ENCODE measurements at regions not wholly inside any gene's neighbourhood (a gene's known extent, or its start where the extent isn't known, plus 50 kb on each side); places are given as distances from the start of the nearest gene placed in this dataset.

DNA sequence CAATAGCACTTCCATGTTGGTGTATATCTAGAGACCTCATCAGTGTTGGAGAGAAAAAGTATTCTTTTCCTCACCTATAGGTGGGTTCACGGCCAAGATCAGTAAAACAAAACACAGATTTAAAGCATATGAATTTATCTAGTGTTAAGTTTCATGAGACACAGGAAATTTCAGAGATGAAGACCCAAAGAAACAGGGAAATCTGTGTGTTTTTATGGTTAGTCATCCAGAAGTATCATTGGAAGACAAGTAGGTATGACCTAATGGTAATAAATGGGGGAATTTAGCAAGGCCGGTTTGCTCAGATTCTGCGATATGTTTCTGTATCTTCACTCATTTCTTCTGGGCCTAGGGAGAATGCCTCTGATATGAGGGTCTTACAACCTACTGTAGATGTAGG lies 419.6 kb upstream of the MARCKS start:
- no peak for DNase-seq

DNA sequence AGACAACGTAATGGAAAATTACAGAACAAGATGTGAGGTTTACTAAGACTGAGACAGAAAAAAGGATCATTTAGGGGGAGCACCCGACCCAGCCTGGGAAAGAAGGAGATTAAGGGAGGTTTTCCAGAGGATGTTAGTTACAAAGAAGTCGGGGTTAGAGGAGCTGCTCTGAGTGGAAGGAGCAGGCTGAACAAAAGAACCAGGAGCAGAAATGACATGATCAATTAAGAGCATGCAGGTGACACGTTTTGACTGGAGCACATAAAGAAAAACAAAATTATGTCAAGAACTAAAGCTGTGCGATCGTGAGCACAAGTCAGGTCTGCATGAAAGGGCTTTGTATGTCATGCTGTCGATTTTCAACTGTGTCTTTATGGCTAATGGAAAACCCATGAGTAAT lies 417.3 kb upstream of the MARCKS start:
- DNase-seq: no peak

DNA sequence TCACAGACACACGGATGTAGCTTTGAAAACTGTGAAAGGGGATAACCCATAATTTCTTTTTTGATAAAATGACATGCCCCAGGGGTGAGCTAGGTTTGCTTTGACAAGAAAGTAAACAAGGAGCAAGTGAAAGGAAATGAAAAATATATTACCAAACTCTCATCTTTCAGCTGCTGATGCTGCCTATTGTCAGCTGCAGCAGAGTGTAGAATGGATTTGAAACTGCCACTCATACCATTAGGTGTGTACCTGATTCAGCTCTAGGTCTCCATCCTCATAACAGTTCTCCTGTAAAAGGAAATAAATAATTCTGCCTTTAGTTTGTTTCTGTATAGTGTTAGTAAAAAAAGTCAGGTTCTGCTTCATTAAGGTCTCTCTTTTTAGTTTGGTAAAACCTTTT lies 415.1 kb upstream of the MARCKS start:
- DNase-seq: no peak

DNA sequence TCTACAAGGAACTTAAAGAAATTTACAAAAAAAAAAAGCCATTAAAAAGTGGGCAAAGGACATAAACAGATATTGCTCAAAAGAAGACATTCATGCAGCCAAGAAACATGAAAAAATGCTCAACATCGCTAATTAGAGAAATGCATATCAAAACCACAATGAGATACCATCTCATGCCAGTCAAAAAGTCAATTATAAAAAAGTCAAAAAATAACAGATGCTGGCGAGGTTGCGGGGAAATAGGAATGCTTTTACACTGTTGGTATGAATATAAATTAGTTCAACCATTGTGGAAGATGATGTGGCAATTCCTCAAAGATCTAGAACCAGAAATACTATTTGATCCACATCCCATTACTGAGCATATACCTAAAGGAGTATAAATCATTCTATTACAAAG lies 411.9 kb upstream of the MARCKS start:
- no peak for DNase-seq

DNA sequence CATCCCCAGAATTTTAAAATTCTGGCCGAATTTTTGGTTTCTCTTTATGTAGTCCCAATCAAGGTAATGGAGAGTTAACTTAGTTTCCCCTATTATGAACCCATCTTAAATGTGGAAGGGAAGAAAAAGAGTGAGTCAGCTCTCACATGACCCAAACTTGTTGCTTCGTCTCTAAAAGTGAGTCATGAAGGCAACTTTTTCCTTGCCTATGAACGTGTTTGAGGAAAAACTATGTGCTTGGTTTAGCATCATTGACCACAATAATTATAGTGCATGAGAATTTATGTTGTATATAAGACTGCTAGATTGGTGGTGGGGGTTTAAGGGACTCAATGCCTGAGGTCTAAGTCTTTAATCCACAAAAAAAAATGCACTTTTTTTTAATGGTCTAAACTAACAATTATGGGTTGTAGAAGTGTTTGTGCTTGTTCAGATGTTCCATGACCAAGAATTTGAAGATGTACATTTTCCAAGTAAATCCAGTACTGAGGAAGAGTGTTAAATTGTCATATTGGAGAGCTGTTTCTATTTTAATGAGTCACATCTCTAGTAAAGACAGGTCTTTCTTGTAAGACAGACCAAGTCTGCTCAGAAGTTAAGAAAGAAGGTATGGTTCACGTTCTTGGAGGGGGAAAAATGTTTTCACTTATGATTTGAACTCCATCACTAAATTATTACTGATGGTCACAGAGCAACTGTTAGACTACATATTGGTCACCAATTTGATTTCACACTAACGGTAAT lies 409.9 kb upstream of the MARCKS start:
- no peak for DNase-seq

DNA sequence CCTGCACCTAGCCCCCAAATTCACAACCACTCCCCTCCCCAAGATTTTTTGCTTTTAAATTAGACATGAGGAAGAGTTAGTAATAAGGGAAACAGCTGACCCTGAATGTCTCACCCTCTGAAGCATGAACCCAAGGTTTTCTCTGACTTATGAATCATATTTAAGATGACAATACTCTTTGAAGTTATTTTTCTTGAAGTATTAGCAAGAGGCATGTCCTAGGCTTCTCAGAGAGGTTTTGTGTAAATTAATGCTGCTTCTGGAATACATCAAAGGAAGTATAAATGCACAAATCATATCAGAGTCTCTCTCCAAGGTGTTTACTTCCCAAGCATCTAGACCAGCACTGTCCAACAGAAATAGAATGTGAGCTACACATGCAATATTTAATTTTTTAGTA lies 408.1 kb upstream of the MARCKS start:
- DNase-seq: no peak

DNA sequence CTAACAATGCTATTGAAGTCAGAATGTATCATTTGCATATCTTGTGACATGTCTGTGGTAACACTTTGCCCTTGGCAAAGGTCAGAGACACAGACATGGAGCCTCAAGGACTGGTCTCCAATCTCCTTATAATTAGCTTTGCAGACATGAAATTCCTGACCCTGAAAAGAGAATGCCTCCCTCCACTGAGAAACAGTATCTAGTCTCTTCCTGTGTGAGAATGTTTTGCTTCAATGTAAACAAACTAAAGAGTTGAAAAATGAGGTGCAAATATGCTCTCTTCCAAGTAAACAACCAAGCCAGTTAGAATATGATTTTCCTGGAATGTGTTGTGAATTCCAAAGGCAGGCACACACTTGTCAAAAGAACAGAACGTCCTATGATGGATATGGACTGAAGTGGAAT lies 407.1 kb upstream of the MARCKS start:
- no peak for DNase-seq

DNA sequence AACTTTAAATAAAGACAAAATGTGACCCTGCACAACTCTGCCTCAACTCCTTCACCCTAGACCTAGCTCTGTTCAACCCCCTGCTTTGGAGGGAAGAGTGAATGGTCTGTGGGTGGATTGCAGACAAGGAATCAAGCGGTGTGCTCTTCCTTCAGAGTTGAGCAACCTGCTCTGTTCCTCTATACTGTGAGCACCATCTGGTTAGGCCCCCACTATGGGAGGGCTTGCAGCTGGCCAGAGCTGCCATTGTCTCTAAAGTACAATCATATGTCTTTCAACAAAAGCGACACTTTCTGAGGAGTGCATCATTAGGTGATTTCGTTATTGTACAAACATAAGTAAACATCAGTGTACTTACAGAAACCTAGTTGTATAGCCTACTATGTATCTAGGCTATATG lies 406.1 kb upstream of the MARCKS start:
- no peak for DNase-seq

DNA sequence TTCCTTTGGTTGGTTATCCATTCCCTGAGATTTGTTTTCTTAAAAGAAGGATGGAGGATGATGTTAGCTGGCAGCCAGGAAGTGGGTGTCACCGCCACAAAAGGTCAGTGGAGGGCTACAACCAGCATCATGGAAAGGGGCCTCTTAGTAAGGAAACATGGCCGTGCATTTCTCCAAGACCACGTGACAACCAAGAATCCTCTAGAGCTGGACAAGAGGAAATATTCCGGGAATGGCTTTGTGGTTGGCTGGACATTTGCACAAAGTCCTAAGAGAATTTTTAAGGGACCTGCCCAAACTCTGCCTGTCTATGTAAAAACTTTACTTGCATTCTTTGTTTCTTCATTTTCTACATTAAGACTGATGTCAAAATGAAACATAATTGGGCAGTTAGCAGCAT lies 399.9 kb upstream of the MARCKS start:
- no peak for DNase-seq

DNA sequence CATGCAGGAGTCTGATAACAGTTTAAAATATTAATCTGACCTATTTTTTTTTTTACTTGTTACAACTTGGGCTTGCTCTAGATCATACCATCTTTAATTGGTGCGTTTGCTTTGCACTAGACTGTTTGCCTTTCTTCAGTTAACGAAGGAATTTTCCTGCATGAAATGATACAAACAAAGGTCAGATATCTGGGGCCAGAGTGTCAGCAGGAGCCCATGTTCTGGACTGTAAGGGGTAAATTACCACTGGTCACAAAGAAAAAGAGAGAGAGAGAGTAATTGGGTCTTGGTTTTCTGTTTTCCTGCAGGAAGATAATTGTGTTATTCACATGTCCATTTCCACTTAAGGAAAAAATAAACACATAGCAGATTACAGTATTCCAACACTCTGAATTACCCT lies 399.4 kb upstream of the MARCKS start:
- no peak for DNase-seq

DNA sequence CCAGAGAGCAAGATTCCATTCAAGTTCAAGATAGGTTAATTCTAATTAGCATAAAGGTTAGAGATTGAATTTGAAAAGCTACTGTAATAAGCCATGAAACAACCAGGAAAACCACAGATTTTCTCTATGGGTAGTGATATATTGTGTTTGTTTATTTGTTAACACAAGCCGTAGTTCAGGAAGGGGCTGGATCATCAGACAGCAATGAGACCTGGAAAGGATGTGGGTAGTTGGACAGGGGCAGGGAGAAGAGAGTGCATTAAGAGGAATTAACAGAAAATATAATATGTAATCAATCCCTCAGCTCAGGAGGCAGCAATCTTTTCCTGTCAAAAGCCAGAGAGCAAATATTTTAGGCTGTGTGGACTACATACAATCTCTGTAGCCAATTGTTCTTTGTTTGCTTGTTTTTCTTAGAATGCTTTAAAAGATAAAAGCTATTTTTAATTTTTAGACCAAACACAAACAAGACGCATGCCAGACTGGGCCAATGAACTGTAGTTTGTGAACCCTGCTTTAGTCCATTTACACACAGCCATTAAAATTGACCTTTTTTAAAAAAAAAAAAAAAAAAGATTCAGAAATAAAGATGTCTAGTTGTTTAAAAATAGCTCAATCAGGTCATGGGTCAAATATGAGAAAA lies 398.7 kb upstream of the MARCKS start:
- no peak for DNase-seq

DNA sequence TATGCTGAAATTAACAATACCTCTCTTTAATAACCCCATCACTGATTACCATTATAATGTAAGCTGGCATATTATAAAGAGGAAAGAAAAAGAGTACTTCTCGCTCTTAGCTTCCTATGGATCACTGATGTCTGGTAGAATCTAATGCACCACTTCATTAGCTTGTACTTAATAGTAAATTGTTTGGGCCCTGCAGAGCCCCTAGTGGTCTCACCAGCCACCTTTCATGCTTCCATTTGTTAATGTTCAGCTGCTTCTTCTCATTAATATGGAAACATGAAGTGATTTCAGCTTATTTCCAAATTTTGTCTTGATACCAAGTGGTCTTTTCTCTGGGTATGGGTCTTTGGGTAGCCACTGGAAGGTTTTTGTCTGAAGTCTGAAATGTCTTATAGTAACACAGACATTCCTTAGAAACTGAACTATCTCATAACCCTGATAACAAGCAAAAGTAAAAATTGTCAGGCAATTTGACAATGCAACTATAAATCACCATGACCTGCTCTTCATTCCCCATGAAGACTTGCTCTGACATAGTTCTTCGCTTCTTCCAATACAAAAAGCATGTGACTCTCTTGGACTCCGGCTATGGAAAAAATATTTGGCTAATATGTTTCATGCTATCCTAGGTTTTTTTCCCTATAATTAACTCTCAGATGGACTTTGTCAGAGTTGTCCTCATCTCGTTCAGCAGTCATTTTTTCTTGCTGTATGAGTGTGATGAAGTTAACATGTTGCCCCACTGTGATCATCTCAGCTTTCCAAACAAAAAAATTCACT lies 395.8 kb upstream of the MARCKS start:
- DNase-seq: no peak

DNA sequence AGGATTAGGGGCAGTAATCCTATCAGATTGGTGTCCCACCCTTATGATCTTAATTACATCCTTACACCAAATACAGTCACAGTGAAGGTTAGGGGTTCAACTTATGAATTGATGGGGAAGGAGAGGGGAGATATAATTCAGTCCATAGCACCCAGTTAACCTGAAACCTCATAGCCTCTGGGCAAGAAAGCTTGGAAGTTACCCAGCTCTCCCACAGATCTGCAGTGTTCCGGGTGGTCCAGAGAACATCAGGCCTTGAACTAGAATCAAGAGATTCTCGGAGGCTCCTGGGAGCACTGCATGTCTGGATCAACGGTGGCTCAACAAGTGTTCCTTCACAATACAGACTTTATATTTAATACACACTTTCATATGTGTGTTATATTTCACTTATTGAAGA lies 392.6 kb upstream of the MARCKS start:
- no peak for DNase-seq

DNA sequence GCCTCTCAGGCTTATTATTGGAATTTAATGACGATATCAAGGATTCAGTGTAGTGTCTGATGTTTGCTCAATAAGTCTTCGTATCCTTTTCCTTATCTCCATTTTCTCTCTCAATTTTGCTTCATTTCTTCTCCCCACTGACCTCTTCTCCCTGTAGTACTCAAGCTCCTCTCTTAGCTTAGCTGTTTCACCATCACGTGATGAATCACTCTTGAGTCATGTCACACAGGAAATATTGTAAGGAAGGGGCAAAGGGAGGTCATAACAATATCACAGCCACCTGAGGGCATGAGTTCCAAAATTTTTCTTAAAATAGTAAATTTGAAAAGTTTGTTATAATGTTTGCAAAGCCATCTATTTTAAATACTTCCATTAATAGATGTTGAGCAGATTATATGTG lies 392.2 kb upstream of the MARCKS start:
- no peak for DNase-seq

DNA sequence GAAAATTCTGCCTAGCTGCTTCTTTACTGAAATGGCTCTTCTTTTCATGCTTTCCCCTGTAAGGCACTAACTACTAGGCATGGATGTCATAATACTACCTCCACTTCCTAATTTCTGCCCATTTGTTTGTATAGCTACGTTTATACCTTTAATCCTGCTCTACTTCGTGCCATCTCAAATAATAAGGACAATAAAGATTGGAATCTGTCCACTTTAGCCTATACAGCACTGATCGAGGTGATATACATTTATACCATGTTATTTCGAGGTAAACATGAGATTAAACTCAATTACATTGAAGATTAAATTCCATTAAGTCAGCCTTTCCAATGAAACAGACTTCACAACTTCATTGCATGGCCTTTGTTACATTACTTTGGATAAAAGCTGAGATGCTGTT lies 390.6 kb upstream of the MARCKS start:
- DNase-seq: no peak

DNA sequence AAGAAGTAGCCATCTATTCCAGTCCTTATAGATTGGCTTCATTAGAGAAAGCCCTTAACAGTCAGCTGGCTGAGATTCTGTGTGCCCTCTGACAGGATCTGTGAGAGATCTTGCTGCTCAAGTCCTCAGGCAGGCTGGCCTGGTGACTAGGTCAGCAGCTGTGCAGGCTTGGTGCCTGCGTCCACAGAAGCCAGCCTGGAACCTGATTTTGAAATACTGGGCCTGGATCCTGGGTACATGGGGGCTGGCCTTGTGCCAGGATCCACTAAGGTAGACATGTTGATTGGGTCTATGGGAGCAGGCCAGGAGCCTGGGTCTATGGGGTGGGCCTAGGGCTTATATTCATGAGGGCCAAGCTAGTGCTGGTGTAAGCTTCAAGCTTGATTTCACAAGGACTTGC lies 381.8 kb upstream of the MARCKS start:
- DNase-seq: no peak

DNA sequence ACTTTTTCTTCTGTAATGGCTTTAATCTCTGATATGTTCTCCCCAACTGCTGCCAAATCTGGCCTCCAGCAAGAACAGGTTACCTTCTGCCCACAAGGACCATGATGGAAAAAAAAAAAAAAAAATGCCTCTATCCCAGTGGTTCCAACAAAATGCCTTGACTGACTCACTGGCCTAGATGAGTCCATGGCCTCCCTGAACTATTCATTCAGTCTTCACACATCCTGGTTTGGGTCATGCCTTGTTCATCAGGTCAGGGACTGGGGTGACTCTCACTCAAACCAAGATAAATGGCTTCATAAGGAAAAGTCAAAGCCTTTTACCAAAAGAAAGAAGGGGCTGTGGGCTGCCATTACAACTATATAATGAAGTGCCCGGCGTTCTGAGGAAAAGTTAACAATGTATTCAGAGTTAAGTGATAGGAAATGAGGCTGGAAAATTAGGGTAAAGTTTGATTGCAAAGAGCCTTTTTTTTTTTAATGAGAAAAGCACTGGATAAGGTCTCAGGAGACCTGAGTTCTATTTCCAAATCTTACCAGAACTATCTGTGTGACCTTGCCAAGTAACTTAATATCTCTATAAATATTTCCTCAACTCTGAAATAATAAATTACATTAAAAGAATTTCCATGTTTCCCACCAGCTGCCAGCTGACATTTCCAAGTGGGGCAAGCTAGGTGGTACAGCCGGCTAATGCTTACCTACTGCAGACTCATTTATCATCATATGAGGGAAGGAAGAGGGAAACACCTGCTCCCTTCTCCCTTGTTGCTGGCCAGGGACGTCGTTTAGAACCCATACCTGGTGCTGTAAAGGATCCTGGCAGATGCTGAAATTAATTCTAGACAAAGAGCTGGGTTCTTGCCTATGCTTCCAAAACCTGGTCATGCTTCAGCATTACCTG lies 380.0 kb upstream of the MARCKS start:
- DNase-seq: no peak

DNA sequence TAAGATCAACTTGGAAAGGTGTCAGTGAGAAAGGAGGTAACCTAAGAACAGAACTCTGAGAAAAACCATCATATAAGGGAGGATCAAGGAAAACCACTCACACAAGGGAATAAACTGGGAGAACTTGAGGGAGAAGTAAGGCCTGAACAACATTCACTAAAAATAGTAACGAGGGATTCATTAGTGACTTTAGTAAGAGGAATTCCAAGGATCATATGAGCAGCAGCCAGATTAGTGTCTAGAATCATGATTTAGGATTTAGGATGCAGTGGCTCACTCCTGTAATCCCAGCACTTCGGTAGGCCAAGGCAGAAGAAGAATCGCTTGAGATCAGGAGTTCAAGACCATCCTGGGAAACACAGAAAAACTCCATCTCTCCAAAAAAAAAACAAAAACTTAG lies 376.5 kb upstream of the MARCKS start:
- no peak for DNase-seq

DNA sequence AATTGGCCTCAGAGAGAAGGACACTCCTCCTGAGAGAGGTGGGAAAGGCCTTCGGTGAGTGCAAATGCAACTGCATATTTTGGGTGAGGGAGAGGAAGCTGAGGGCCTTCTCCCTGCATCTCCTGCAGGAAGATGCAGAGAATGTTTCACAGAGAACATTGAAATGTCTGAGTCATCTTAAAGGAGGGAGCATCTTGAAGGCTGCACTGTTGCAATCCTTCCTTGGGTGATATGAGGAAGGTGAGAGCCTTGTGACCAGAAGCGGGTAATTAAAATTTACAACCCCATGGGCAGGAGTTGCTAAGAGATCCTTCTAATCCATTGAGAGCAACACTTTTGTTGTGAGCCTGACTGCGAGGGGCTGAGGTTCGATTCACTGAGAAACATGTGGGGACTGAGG lies 375.7 kb upstream of the MARCKS start:
- DNase-seq: no peak

DNA sequence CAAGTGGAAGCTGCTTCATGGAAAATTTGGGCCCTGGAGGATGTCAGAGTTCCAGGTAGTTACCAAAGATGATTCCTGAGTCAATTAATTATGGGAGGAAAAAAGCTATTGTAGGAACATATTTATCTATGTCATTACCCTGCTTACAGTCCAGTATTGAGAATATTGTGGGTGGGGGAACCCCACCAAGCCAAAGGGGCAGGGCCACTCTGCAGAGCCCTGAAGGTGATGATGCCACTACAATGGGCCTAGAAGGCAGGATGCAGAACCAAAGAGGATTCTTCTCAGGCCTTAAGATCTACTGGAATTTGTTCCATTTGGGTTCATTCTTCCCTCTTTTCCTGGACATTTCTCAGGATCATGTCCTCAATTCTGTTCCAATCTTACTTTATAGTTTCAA lies 375.2 kb upstream of the MARCKS start:
- DNase-seq: no peak

DNA sequence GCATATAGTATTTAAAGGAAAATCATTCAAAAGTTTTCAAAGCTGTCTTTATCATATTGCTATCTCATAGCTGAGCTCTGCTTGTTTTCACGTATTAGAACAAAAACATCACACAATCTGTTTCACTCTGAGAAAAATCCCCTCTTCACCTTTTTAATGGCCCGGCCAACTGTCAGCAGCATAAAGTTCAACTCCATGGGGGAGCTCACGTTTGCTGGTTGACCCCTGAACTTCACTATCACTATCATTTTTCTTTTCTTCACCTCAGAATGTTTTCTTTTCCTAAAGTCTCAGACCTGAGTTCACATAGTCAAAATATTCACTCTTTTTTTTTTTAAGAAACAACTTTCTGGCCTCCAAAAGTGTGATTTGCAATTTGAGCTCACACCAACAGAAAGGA lies 374.4 kb upstream of the MARCKS start:
- no peak for DNase-seq

DNA sequence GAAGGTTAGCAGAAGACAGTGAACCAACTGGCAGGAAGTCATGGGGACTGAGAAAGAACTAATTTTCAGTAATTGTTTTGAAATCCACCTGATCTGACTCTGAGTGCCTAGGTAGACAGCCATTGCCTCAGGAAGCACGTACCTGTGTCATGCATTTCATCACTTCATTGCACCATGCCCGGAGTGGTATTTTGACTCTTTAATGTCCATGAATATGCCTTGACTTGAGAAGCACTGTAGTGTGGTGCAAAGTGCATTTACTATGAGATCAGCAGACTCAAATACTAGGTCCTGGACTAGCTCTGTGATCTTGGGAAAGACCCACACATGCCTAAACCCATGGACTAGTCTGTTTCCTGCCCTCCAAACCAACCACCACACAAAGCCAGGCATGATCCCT lies 370.9 kb upstream of the MARCKS start:
- DNase-seq: no peak
